Common myeloid progenitor, CD34-positive (primary cell): ENCODE measurements at regions not wholly inside any gene's neighbourhood (a gene's known extent, or its start where the extent isn't known, plus 50 kb on each side); places are given as distances from the start of the nearest gene placed in this dataset.
A peak's percentile ranks its signal among the peaks of the same experiment; 100 is the strongest.

Experiments
- CTCF ChIA-PET: fragments of 350-600 bp; sonication (Branson Sonifier 250); formaldehyde crosslinking; loops from one replicate; lab custom pipeline; 2021; ENCODE audit warnings: antibody characterized with exemption; lab: Charles Lee
- POLR2A ChIA-PET: fragments of 350-600 bp; sonication (Branson Sonifier 250); formaldehyde crosslinking; loops from one replicate; lab custom pipeline; 2021; ENCODE audit warnings: antibody characterized with exemption; lab: Charles Lee
- DNase-seq, 3 donors: peaks; one replicate each; pipeline versions ENCODE4 v3.0.0 to v3.0.0-alpha.2; 2013
- H3K27ac ChIP-seq, 2 experiments: 1 replicate in 1 of 2; 2 replicates in 1 of 2; pipeline ENCODE4 v1.7.0; 2013; ENCODE audit warnings: inconsistent platforms in 2 of 2, low read length in 2 of 2, mild to moderate bottlenecking in 2 of 2, low read depth in 1 of 2, moderate library complexity in 1 of 2; ENCODE audit not compliant: severe bottlenecking in 2 of 2, insufficient read depth in 1 of 2, poor library complexity in 1 of 2
- H3K27me3 ChIP-seq, 5 experiments: replicated peaks in 2 of 5; 1 replicate in 3 of 5; 2 replicates in 2 of 5; pipeline versions ENCODE4 v1.6.1 to v1.7.0; 2013; ENCODE audit warnings: low read length in 4 of 5, mild to moderate bottlenecking in 2 of 5, moderate library complexity in 2 of 5, inconsistent platforms in 1 of 5; ENCODE audit not compliant: insufficient read depth in 5 of 5, control insufficient read depth in 4 of 5
- H3K36me3 ChIP-seq, 4 experiments: 1 replicate in 2 of 4; 2 replicates in 2 of 4; pipeline versions ENCODE4 v1.6.1 to v1.7.0; 2013; ENCODE audit warnings: low read length in 3 of 4, control low read depth in 1 of 4, mild to moderate bottlenecking in 1 of 4; ENCODE audit not compliant: control insufficient read depth in 4 of 4, insufficient read depth in 4 of 4
- H3K4me1 ChIP-seq, 4 experiments: 1 replicate in 3 of 4; 2 replicates in 1 of 4; pipeline versions ENCODE4 v1.6.1 to v1.7.1; 2013; ENCODE audit warnings: low read length in 3 of 4, mild to moderate bottlenecking in 3 of 4, control low read depth in 1 of 4, inconsistent platforms in 1 of 4, moderate library complexity in 1 of 4; ENCODE audit not compliant: control insufficient read depth in 4 of 4, insufficient read depth in 4 of 4; ENCODE audit errors: control extremely low read depth in 1 of 4
- H3K4me3 ChIP-seq, 7 experiments: 1 replicate in 4 of 7; 2 replicates in 3 of 7; pipeline versions ENCODE4 v1.5.1 to v1.7.0; 2013; ENCODE audit warnings: mild to moderate bottlenecking in 7 of 7, low read length in 6 of 7, moderate library complexity in 6 of 7, inconsistent platforms in 2 of 7, low read depth in 2 of 7, control low read depth in 1 of 7; ENCODE audit not compliant: insufficient read depth in 4 of 7, control insufficient read depth in 1 of 7; ENCODE audit errors: extremely low read depth in 1 of 7
- H3K9me3 ChIP-seq, 5 experiments: 1 replicate in 4 of 5; 2 replicates in 1 of 5; pipeline versions ENCODE4 v1.6.1 to v1.7.1; 2013; ENCODE audit warnings: low read length in 4 of 5, mild to moderate bottlenecking in 2 of 5, inconsistent platforms in 1 of 5, low read depth in 1 of 5, moderate library complexity in 1 of 5; ENCODE audit not compliant: control insufficient read depth in 4 of 5, insufficient read depth in 2 of 5; ENCODE audit errors: control extremely low read depth in 1 of 5
- WGBS: methylation state at CpG from one replicate; pipeline ENCODE4 v1.1.5; 2013; ENCODE audit not compliant: insufficient coverage; 5-methylcytosine and 5-hydroxymethylcytosine counted together

DNA sequence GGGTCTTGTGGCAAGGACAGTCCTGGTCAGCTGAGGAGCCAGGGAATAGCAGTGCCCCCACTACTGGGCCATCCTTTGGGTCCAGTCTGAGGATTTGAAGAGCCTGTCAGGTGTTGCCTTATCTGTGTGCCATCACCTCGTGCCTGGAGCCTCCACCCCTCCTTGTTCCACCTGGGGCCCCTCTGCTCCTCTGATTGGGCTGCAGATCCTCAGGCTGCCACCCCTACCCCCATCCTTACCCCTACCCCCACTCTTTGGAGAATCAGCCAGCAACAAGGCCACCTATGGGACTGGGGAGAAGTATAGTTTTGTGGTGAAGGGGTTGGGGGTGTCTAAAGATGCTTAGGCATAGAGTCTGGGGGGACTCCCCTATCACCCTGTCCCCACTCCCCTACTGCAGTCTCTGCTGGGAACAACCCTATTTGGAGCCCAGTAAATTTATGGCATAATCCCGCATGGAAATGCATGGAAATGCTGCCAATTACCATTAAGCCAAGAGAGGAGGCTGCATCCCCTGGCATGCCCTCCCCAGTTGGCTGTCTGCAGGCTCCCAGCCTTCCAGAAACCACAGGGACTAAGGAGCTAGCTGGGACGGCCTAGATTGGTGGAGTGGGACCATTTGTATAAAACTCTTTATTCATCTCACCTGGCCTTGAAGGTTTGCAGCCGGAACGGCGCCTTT is 142.7 kb upstream of the CSF3R start:
- WGBS, result 97% methylated on average over 5 of the region's 6 CpGs
- POLR2A ChIA-PET, result no interaction called here
- Histone ChIP-seq H3K4me3 (no peak overlapping the region), H3K9me3 (peaks cover 0 to 4% (median 0%) of the 10 kb centered on the region in 5 experiments), H3K27me3 (peaks cover 0 to 8% (median 0%) of the 10 kb centered on the region in 5 experiments), H3K36me3 (no peaks in the 10 kb centered on the region), H3K4me1 (peaks cover 6 to 32% (median 15%) of the 10 kb centered on the region in 4 experiments), H3K27ac (no peak overlapping the region)
- DNase-seq, result no peak
- CTCF ChIA-PET, result interaction anchor here (3.8 kb wide), 1 partner anchor 16 kb away, joined by 17 read pairs; no protein-coding TSS in a partner anchor

DNA sequence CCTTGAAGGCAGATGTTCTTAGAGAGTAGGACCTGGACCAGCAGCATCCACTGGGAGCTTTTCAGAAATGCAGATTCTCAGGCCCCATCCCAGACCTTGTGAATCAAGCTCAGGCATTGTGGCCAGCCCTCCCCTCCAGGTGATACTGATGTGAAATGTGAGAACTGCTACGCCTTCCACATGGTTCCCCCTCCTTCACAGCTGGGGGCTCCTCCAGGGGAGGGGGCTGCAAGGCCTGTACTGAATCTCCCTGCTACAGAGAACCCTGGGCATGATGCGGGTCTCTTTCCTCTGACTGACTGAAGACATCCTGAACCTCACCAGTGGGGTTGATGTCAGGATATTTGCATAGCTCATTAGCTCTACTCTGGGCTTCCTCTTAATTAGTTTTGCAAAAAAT is 141.8 kb upstream of the CSF3R start:
- CTCF ChIA-PET, result interaction anchor here (1.4 to 3.8 kb wide), 2 partner anchors 15 to 24 kb away, joined by 3 to 17 read pairs; no protein-coding TSS in a partner anchor
- H3K4me1 ChIP-seq, result peaks cover 6 to 32% (median 15%) of the 10 kb centered on the region in 4 experiments
- peaks cover 0 to 8% (median 0%) of the 10 kb centered on the region in 5 experiments for H3K27me3 ChIP-seq
- no peak overlapping the region for H3K4me3 ChIP-seq
- no peak for DNase-seq
- no peak overlapping the region for H3K27ac ChIP-seq
- H3K36me3 ChIP-seq, result no peaks in the 10 kb centered on the region
- WGBS, result 95% methylated on average over 2 of the region's 2 CpGs
- peaks cover 0 to 4% (median 0%) of the 10 kb centered on the region in 5 experiments for H3K9me3 ChIP-seq
- POLR2A ChIA-PET, result no interaction called here

DNA sequence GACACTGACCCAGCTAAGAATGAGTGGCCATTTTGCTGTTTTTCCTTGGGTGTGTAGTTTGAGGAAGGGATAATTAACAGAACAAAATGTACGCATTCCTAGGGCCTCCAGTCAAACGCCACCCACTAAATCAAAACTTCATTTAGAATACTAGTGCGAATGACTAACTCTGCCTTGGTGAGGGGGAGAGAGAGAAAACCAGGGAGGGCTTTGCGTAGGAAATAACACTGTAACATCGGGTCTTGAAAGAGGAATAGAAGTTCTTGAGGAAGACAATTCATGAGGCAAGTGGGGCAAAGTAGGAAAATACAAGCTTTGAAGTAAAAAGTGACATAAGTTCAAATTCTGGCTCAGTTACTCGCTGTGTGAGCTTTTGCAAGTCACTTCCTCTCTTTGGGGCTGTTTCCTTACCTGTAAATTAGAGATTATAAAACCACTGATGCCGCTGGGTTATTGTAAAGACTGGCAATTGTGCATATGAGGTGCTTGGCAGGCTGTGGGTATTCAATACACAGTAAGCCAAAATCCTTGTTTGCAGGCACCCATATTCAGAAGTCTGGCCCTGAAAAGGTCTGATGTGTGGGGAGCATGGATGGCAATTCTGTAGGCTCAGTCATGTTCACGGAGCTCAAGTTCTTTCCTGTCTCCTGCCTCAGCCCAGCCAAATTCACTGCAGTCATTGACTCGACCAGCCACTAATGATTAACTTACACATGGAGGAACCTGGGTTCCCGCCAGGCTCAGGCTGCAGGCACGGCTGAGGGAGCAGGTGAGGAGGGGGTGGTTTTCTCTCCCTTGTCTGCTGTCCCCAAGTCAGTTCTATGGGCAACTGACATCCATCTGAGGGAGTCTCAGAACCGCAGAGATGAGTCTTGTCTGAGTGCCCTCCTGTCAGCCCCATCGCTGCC is 140.3 kb upstream of the CSF3R start:
- peak; percentile 58 to 86 (median 75) for DNase-seq
- 13% methylated on average over 8 of the region's 13 CpGs for WGBS
- Histone ChIP-seq H3K4me1 (peaks cover 6 to 32% (median 15%) of the 10 kb centered on the region in 4 experiments), H3K9me3 (peaks cover 0 to 4% (median 0%) of the 10 kb centered on the region in 5 experiments), H3K27ac (no peak overlapping the region), H3K4me3 (peak overlapping the region in 3 of 7 experiments; percentile 1 to 23 (median 14)), H3K27me3 (peaks cover 0 to 8% (median 0%) of the 10 kb centered on the region in 5 experiments), H3K36me3 (no peaks in the 10 kb centered on the region)
- ChIA-PET CTCF (interaction anchor here (1.0 to 3.8 kb wide), 3 partner anchors 13 to 22 kb away, joined by 3 to 17 read pairs (median 3); no protein-coding TSS in a partner anchor), POLR2A (no interaction called here)

DNA sequence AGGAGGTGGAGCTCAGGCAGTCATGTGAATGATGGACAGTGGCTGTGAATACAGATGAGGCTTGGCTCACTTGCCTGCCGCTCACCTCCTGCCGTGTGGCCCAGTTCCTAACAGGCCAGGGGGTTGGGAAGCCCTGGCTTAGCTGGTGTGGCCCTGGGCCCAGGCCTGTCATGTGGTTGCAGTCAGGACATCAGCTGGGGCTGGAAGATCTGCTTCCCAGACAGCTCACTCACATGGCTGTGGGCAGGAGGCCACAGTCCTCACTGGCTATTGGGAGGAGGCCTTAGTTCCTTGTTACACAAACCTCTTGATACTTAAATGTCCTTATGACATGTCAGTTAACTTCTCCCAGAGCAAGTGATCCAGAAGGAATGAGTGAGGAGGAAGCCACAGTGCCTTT is 138.8 kb upstream of the CSF3R start:
- ChIA-PET POLR2A (no interaction called here), CTCF (interaction anchor here (1.2 kb wide), 1 partner anchor 12 kb away, joined by 5 read pairs; no protein-coding TSS in a partner anchor)
- Histone ChIP-seq H3K27me3 (peaks cover 0 to 8% (median 0%) of the 10 kb centered on the region in 5 experiments), H3K9me3 (peaks cover 0 to 4% (median 0%) of the 10 kb centered on the region in 5 experiments), H3K4me3 (no peak overlapping the region), H3K27ac (no peak overlapping the region), H3K36me3 (no peaks in the 10 kb centered on the region), H3K4me1 (peaks cover 6 to 32% (median 15%) of the 10 kb centered on the region in 4 experiments)
- WGBS, result 100% methylated on average over 2 of the region's 2 CpGs
- DNase-seq, result no peak

DNA sequence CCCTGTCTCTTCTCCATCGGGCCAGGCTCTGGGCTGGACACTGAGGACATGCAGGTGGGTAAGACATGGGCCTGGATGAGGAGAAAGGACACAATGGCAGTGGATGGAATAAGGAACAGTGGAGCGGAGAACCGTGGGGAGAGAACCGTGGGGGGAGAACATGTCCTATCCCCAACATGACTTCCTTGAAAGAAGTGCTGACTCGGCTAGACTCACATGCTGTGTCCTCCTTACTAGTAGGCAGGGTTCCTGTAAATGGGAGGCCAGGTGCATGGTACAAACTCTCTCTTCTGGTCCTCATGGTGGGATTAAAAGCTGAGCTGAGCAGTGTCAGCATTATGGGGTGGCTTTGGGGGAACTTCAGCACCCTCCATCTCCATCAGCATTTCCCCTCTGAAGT is 137.4 kb upstream of the CSF3R start:
- no peak for DNase-seq
- Histone ChIP-seq H3K36me3 (no peaks in the 10 kb centered on the region), H3K4me3 (no peak overlapping the region), H3K4me1 (peaks cover 6 to 32% (median 15%) of the 10 kb centered on the region in 4 experiments), H3K27me3 (peaks cover 0 to 8% (median 0%) of the 10 kb centered on the region in 5 experiments), H3K9me3 (peaks cover 0 to 4% (median 0%) of the 10 kb centered on the region in 5 experiments), H3K27ac (no peak overlapping the region)
- ChIA-PET CTCF (interaction anchor here (1.5 kb wide), 1 partner anchor 11 kb away, joined by 4 read pairs; no protein-coding TSS in a partner anchor), POLR2A (no interaction called here)
- WGBS, result 90% methylated on average over 5 of the region's 5 CpGs

DNA sequence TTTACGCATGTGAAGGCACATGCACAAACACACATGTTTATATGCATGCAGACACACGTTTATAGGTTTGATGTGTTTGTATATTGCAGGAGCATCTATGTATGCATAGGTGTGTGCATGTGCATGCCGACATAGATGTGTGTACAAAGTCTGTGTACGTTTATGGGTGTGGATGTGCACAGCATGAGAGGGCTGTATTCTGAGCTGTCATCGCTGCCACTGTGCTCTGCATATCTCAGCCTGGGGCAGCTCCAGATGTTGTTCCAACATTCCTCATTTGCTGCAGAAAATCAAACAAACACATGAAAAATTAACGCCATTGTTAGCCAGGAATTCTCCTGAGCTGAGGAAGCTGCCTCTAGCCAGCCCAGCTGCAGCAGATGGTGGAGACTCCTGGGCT is 132.3 kb upstream of the CSF3R start:
- no peak for DNase-seq
- Histone ChIP-seq H3K4me1 (no peaks in the 10 kb centered on the region), H3K9me3 (no peaks in the 10 kb centered on the region), H3K36me3 (no peaks in the 10 kb centered on the region), H3K27ac (no peak overlapping the region), H3K27me3 (no peaks in the 10 kb centered on the region), H3K4me3 (no peak overlapping the region)
- ChIA-PET POLR2A (no interaction called here), CTCF (interaction anchor here (1.3 to 1.7 kb wide), 2 partner anchors 17 to 35 kb away, joined by 4 to 5 read pairs; no protein-coding TSS in a partner anchor)
- 86% methylated on average over 3 of the region's 6 CpGs for WGBS
